K562 (cell line): ENCODE measurements at regions not wholly inside any gene's neighbourhood (a gene's known extent, or its start where the extent isn't known, plus 50 kb on each side); places are given as distances from the start of the nearest gene placed in this dataset.

Experiments
- ATAC-seq: fragments of 200-7000 bp; cut with Tn5 transposase; 3 replicates; pipeline ENCODE4 v1.9.1; 2020; ENCODE audit warnings: moderate library complexity
- BruUV-seq: library from RNA; stranded (reverse); fragments of 400-500 nt; replicated peaks from 2 replicates; lab custom pipeline; 2021; lab: Mats Ljungman, UMichigan
- CTCF ChIA-PET: fragments of 300-600 bp; formaldehyde crosslinking; extraction: SDS; loops from one replicate; lab custom pipeline; 2021; ENCODE audit warnings: low intra/inter-chr PET ratio; lab: Yijun Ruan, JAX
- POLR2A ChIA-PET: fragments of 300-600, 350-650 bp; sonication (Branson Sonifier 250); formaldehyde crosslinking; extraction: SDS; loops from one replicate; lab custom pipeline; 2021; ENCODE audit warnings: antibody characterized with exemption, inconsistent platforms; lab: Yijun Ruan, JAX
- DNase-seq, 4 experiments: peaks; one replicate each; pipeline versions ENCODE4 v3.0.0 to v3.0.0-alpha.2; 2011 to 2018; ENCODE audit warnings: low spot score in 3 of 4, mixed read lengths in 3 of 4; ENCODE audit errors: extremely low read depth in 1 of 4
- FAIRE-seq: peaks from 2 replicates; lab custom pipeline; 2011; peaks lifted over from hg19 to GRCh38; lab: Jason Lieb, UNC
- H2AFZ ChIP-seq: 2 replicates; pipeline ENCODE4 v1.6.0; 2011; ENCODE audit warnings: low read depth, low read length, control low read depth, inconsistent platforms
- H3K27ac ChIP-seq: fragments of 200-600 bp; 3 replicates; pipeline ENCODE4 v1.8.0; 2011; ENCODE audit warnings: low read depth, mild to moderate bottlenecking, control low read depth, inconsistent platforms, low read length, moderate library complexity, mixed read lengths; ENCODE audit errors: extremely low read depth
- H3K27me3 ChIP-seq, 2 experiments: fragments of 300-600 bp in 1 of 2; 2 replicates in 1 of 2; 3 replicates in 1 of 2; pipeline versions ENCODE4 v1.6.0 to v1.8.0; 2011; ENCODE audit warnings: inconsistent platforms in 2 of 2, low read length in 2 of 2, mild to moderate bottlenecking in 1 of 2, mixed read lengths in 1 of 2, moderate library complexity in 1 of 2; ENCODE audit not compliant: control insufficient read depth in 2 of 2, insufficient read depth in 2 of 2
- H3K36me3 ChIP-seq: fragments of 300-600 bp; 3 replicates; pipeline ENCODE4 v1.8.0; 2011; ENCODE audit warnings: mild to moderate bottlenecking, low read length, inconsistent platforms; ENCODE audit not compliant: control insufficient read depth, insufficient read depth
- H3K4me1 ChIP-seq, 2 experiments: fragments of 200-600 bp in 1 of 2; replicated peaks in 1 of 2; 2 replicates in 1 of 2; 3 replicates in 1 of 2; pipeline versions ENCODE4 v1.5.1 to v1.8.0; 2011; ENCODE audit warnings: inconsistent platforms in 2 of 2, low read length in 2 of 2, mild to moderate bottlenecking in 1 of 2, mixed read lengths in 1 of 2, moderate library complexity in 1 of 2; ENCODE audit not compliant: control insufficient read depth in 2 of 2, insufficient read depth in 2 of 2
- H3K4me2 ChIP-seq: 2 replicates; pipeline ENCODE4 v1.6.1; 2011; ENCODE audit warnings: low read length, control low read depth, inconsistent platforms, mixed read lengths; ENCODE audit not compliant: insufficient read depth
- H3K4me3 ChIP-seq: fragments of 200-600 bp; sonication (generic), shearing (Covaris generic); 2 replicates; pipeline ENCODE4 v1.5.1; 2016; ENCODE audit warnings: control low read depth, inconsistent platforms
- H3K79me2 ChIP-seq: fragments of 200-600 bp; 3 replicates; pipeline ENCODE4 v1.8.0; 2011; ENCODE audit warnings: low read length, inconsistent platforms; ENCODE audit not compliant: control insufficient read depth, insufficient read depth
- H3K9ac ChIP-seq, 2 experiments: 2 replicates each; pipeline versions ENCODE4 v1.6.0 to v1.6.1; 2011; ENCODE audit warnings: low read depth in 2 of 2, low read length in 2 of 2, control low read depth in 1 of 2, inconsistent platforms in 1 of 2, mild to moderate bottlenecking in 1 of 2, mixed read lengths in 1 of 2; ENCODE audit not compliant: insufficient read depth in 1 of 2
- H3K9me1 ChIP-seq: one replicate; pipeline ENCODE4 v1.6.0; 2011; ENCODE audit warnings: inconsistent platforms, mild to moderate bottlenecking, low read length, moderate library complexity; ENCODE audit not compliant: control insufficient read depth, insufficient read depth
- H3K9me3 ChIP-seq: replicated peaks from 2 replicates; pipeline ENCODE4 v1.5.1; 2011; ENCODE audit warnings: low read depth, low read length, inconsistent platforms; ENCODE audit not compliant: control insufficient read depth, insufficient read depth
- H4K20me1 ChIP-seq: replicated peaks from 2 replicates; pipeline ENCODE4 v1.6.1; 2011; ENCODE audit warnings: low read length, inconsistent platforms, mixed read lengths; ENCODE audit not compliant: control insufficient read depth, insufficient read depth
- C11orf30 ChIP-seq: fragments of 450-650 bp; IDR thresholded peaks from 2 replicates; pipeline ENCODE4 v1.6.1; 2016; ENCODE audit warnings: low read depth, mild to moderate bottlenecking
- CREB1 ChIP-seq, 2 experiments: sonication (generic) in 1 of 2; formaldehyde crosslinking in 1 of 2; IDR thresholded peaks; 2 replicates each; pipeline versions ENCODE4 v1.6.1 to v1.8.0; 2012 to 2022; ENCODE audit warnings: inconsistent platforms in 1 of 2, mild to moderate bottlenecking in 1 of 2, missing genetic modification reagents in 1 of 2, moderate library complexity in 1 of 2
- NFXL1 ChIP-seq: fragments of 450-650 bp; formaldehyde crosslinking; IDR thresholded peaks from 2 replicates; pipeline ENCODE4 v1.4.0; 2021; ENCODE audit warnings: mild to moderate bottlenecking
- NRF1 ChIP-seq, 2 experiments: fragments of 450-650 bp; IDR thresholded peaks in 1 of 2; conservative IDR thresholded peaks in 1 of 2; 2 replicates each; pipeline ENCODE4 v1.6.1; 2014; ENCODE audit warnings: mild to moderate bottlenecking in 2 of 2
- POLR2B ChIP-seq: fragments of 450-650 bp; IDR thresholded peaks from 2 replicates; pipeline ENCODE4 v1.6.1; 2018; ENCODE audit warnings: low read depth; ENCODE audit not compliant: partially characterized antibody
- PPARD ChIP-seq: fragments of 250-450 bp; sonication (Bioruptor Pico); IDR thresholded peaks from 2 replicates; pipeline ENCODE4 v1.8.0; 2022; ENCODE audit warnings: inconsistent platforms, mild to moderate bottlenecking, moderate library complexity
- RBM25 ChIP-seq: fragments of 200-400 bp; formaldehyde crosslinking; IDR thresholded peaks from 2 replicates; pipeline ENCODE4 v1.6.1; 2018; ENCODE audit warnings: low read length, low read depth, moderate library complexity; ENCODE audit not compliant: severe bottlenecking
- SAFB2 ChIP-seq: fragments of 200-400 bp; formaldehyde crosslinking; IDR thresholded peaks from 2 replicates; pipeline ENCODE4 v1.6.1; 2018; ENCODE audit warnings: borderline replicate concordance, low read length, low read depth, moderate library complexity; ENCODE audit not compliant: severe bottlenecking
- ZNF12 ChIP-seq: sonication (generic); formaldehyde crosslinking; IDR thresholded peaks from 2 replicates; pipeline ENCODE4 v1.4.0; 2020; ENCODE audit warnings: mild to moderate bottlenecking, missing genetic modification reagents
- ZNF507 ChIP-seq: conservative IDR thresholded peaks from 2 replicates; pipeline ENCODE4 v1.6.1; 2017; ENCODE audit warnings: missing genetic modification characterization, missing compliant biosample characterization
- in situ Hi-C: fragments of 300-500 bp; cut with MboI; formaldehyde crosslinking; loops from 4 replicates; pipeline ENCODE4 v1.15.0; 2018; ENCODE audit warnings: inconsistent platforms, mixed read lengths
- intact Hi-C: fragments of 100-400 bp; cut with micrococcal nuclease; formaldehyde crosslinking; loops from 2 replicates; pipeline ENCODE4 v1.14.2; 2022

DNA sequence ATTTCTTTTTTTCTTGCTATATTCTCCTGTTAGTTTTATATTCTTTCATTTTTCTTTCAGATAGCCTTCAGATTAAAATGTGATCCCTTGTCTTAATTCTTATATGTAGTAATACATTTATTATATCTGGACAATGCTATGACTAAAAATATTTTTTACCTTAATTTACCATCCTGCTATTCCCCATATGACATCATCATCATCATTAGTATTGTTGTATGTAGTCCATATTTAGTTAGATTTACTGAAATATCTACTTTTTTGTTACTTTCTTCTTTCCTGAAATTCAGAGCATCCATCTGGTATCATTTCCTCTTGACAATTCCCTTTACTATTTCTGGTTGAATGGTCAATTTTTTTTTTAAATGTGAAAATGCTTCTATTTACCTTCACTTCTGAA is 951.6 kb upstream of the POU3F3 start (continued):
- no peak for TF ChIP-seq NRF1 (conservative IDR thresholded peaks at IDR 0.05 in 1 of 2, IDR thresholded peaks at IDR 0.05 in 1 of 2)
- TF ChIP-seq PPARD (CRISPR knock-in tag): no peak
- no peak for TF ChIP-seq C11orf30
- TF ChIP-seq ZNF12: no peak

DNA sequence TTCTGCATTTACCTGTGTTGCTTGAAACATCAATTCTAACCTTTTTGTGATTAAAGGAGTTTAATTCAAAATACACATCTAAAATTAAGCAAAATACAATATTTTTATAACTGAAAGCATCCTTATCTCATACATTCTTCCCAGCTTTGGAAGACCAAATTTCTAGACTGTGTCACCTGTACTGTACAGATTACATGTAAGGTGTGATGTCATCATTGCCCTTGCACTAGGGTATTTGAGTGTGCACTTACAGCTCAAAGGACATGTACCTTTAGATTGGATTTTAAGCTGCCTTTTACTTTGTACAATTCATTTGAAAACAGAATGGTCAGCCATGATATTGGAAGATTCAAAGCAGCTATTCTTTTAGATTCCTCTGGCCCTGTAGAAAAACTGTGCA is 932.8 kb upstream of the POU3F3 start:
- ChIA-PET CTCF (no interaction called here), POLR2A (no interaction called here)
- no peaks in the 10 kb centered on the region for H3K9me1 ChIP-seq

GRCh38 chr2:103942199-103942598 is 911.7 kb upstream of the POU3F3 start:
- no peaks in the 10 kb centered on the region for H3K9me3 ChIP-seq
- no peaks in the 10 kb centered on the region for H3K27me3 ChIP-seq
- H3K9me1 ChIP-seq: no peaks in the 10 kb centered on the region
- no peak overlapping the region for H2AFZ ChIP-seq
- no peaks in the 10 kb centered on the region for H3K79me2 ChIP-seq
- in situ Hi-C loops (no loop called here), intact Hi-C loops (no loop called here)
- H3K36me3 ChIP-seq: no peaks in the 10 kb centered on the region
- FAIRE-seq (no peak), ATAC-seq (no peak), DNase-seq (no peak)
- ChIA-PET CTCF (no interaction called here), POLR2A (no interaction called here)
- H3K4me1 ChIP-seq: no peaks in the 10 kb centered on the region
- no peak overlapping the region for H3K4me2 ChIP-seq
- no peak overlapping the region for H3K4me3 ChIP-seq
- no peak overlapping the region for H3K27ac ChIP-seq
- TF ChIP-seq ZNF507 (tag) (peak; percentile 85), RBM25 (no peak)
- no TSS peak for BruUV-seq
- no peak overlapping the region for H3K9ac ChIP-seq
- H4K20me1 ChIP-seq: no peaks in the 10 kb centered on the region

More for the DNA sequence above, 932.8 kb upstream of the POU3F3 start:
- Histone ChIP-seq H3K79me2 (no peaks in the 10 kb centered on the region), H2AFZ (no peak overlapping the region), H3K4me3 (no peak overlapping the region), H3K27ac (no peak overlapping the region), H3K9me3 (no peaks in the 10 kb centered on the region), H3K4me1 (no peaks in the 10 kb centered on the region), H3K4me2 (no peak overlapping the region), H3K36me3 (no peaks in the 10 kb centered on the region), H3K27me3 (no peaks in the 10 kb centered on the region), H3K9ac (no peak overlapping the region), H4K20me1 (no peaks in the 10 kb centered on the region)
- intact Hi-C loops (no loop called here), in situ Hi-C loops (no loop called here)
- no peak for ATAC-seq
- TF ChIP-seq SAFB2 (no peak), CREB1 (IDR thresholded peaks at IDR 0.05) (no peak), CREB1 (CRISPR knock-in tag; IDR thresholded peaks at IDR 0.05) (no peak), NFXL1 (CRISPR knock-in tag) (no peak), POLR2B (no peak)
- BruUV-seq: no TSS peak
- no peak for DNase-seq
- no peak for FAIRE-seq
